ENCODE measurements at regions not wholly inside any gene's neighbourhood (a gene's known extent, or its start where the extent isn't known, plus 50 kb on each side); places are given as distances from the start of the nearest gene placed in this dataset.

GRCh38 chrX:34528081-34528480, 129.0 kb downstream of the TMEM47 start:
- no peaks in the 10 kb centered on the region for H3K36me3 Mint-ChIP-seq (ENCODE audit: low read depth, unreplicated experiment)

GRCh38 chrX:34521563-34521962, 135.5 kb downstream of the TMEM47 start:
- DNase-seq (ENCODE audit: low spot score): no peak
- H3K27ac Mint-ChIP-seq (ENCODE audit: unreplicated experiment): no peak overlapping the region
- no peaks in the 10 kb centered on the region for H3K36me3 Mint-ChIP-seq (ENCODE audit: low read depth, unreplicated experiment)
- no peak for TF ChIP-seq CTCF (IDR thresholded peaks at IDR 0.05; ENCODE audit: unreplicated experiment)
- no peaks in the 10 kb centered on the region for H3K4me1 Mint-ChIP-seq (ENCODE audit: unreplicated experiment)
- H3K27me3 Mint-ChIP-seq (ENCODE audit: unreplicated experiment): no peaks in the 10 kb centered on the region
- no peak overlapping the region for H3K4me3 Mint-ChIP-seq (ENCODE audit: unreplicated experiment)
- no peaks in the 10 kb centered on the region for H3K9me3 Mint-ChIP-seq (ENCODE audit: unreplicated experiment)

More at GRCh38 chrX:34528081-34528480, 129.0 kb downstream of the TMEM47 start:
- no peak for TF ChIP-seq CTCF (IDR thresholded peaks at IDR 0.05; ENCODE audit: unreplicated experiment)
- Mint-ChIP-seq H3K27me3 (ENCODE audit: unreplicated experiment) (no peaks in the 10 kb centered on the region), H3K27ac (ENCODE audit: unreplicated experiment) (no peak overlapping the region), H3K4me1 (ENCODE audit: unreplicated experiment) (no peaks in the 10 kb centered on the region), H3K9me3 (ENCODE audit: unreplicated experiment) (no peaks in the 10 kb centered on the region), H3K4me3 (ENCODE audit: unreplicated experiment) (no peak overlapping the region)
- no peak for DNase-seq (ENCODE audit: low spot score)

GRCh38 chrX:34509394-34509793, 147.7 kb downstream of the TMEM47 start:
- H3K4me3 Mint-ChIP-seq (ENCODE audit: unreplicated experiment): no peak overlapping the region
- no peaks in the 10 kb centered on the region for H3K27me3 Mint-ChIP-seq (ENCODE audit: unreplicated experiment)
- TF ChIP-seq CTCF (IDR thresholded peaks at IDR 0.05; ENCODE audit: unreplicated experiment): no peak

GRCh38 chrX:34503119-34503518, 154.0 kb downstream of the TMEM47 start:
- no peaks in the 10 kb centered on the region for H3K9me3 Mint-ChIP-seq (ENCODE audit: unreplicated experiment)
- no peaks in the 10 kb centered on the region for H3K4me1 Mint-ChIP-seq (ENCODE audit: unreplicated experiment)
- H3K27ac Mint-ChIP-seq (ENCODE audit: unreplicated experiment): no peak overlapping the region
- no peaks in the 10 kb centered on the region for H3K27me3 Mint-ChIP-seq (ENCODE audit: unreplicated experiment)
- H3K4me3 Mint-ChIP-seq (ENCODE audit: unreplicated experiment): no peak overlapping the region
- DNase-seq (ENCODE audit: low spot score): no peak
- TF ChIP-seq CTCF (IDR thresholded peaks at IDR 0.05; ENCODE audit: unreplicated experiment): no peak
- no peaks in the 10 kb centered on the region for H3K36me3 Mint-ChIP-seq (ENCODE audit: low read depth, unreplicated experiment)

More at GRCh38 chrX:34509394-34509793, 147.7 kb downstream of the TMEM47 start:
- H3K27ac Mint-ChIP-seq (ENCODE audit: unreplicated experiment): no peak overlapping the region
- no peak for DNase-seq (ENCODE audit: low spot score)
- no peaks in the 10 kb centered on the region for H3K4me1 Mint-ChIP-seq (ENCODE audit: unreplicated experiment)
- no peaks in the 10 kb centered on the region for H3K9me3 Mint-ChIP-seq (ENCODE audit: unreplicated experiment)
- H3K36me3 Mint-ChIP-seq (ENCODE audit: low read depth, unreplicated experiment): no peaks in the 10 kb centered on the region

GRCh38 chrX:34493086-34493485, 164.0 kb downstream of the TMEM47 start:
- DNase-seq (ENCODE audit: low spot score): no peak
- no peak for TF ChIP-seq CTCF (IDR thresholded peaks at IDR 0.05; ENCODE audit: unreplicated experiment)
- no peak overlapping the region for H3K27ac Mint-ChIP-seq (ENCODE audit: unreplicated experiment)
- H3K27me3 Mint-ChIP-seq (ENCODE audit: unreplicated experiment): no peaks in the 10 kb centered on the region
- no peaks in the 10 kb centered on the region for H3K9me3 Mint-ChIP-seq (ENCODE audit: unreplicated experiment)
- H3K36me3 Mint-ChIP-seq (ENCODE audit: low read depth, unreplicated experiment): no peaks in the 10 kb centered on the region
- H3K4me3 Mint-ChIP-seq (ENCODE audit: unreplicated experiment): no peak overlapping the region
- no peaks in the 10 kb centered on the region for H3K4me1 Mint-ChIP-seq (ENCODE audit: unreplicated experiment)

All from endothelial cell (in vitro differentiated cells).